ENCODE measurements at regions not wholly inside any gene's neighbourhood (a gene's known extent, or its start where the extent isn't known, plus 50 kb on each side); places are given as distances from the start of the nearest gene placed in this dataset.

- no peak for ATAC-seq
- TF ChIP-seq ZNF565 (CRISPR knock-in tag; conservative IDR thresholded peaks at IDR 0.05; ENCODE audit: low read depth) (no peak), ZFP3 (CRISPR knock-in tag; IDR thresholded peaks at IDR 0.05) (no peak), PPARA (CRISPR knock-in tag; IDR thresholded peaks at IDR 0.05; ENCODE audit: borderline replicate concordance) (no peak), PATZ1 (CRISPR knock-in tag; IDR thresholded peaks at IDR 0.05; ENCODE audit: borderline replicate concordance) (no peak), OSR1 (CRISPR knock-in tag; IDR thresholded peaks at IDR 0.05) (no peak), BACH2 (CRISPR knock-in tag; IDR thresholded peaks at IDR 0.05; ENCODE audit: borderline replicate concordance) (no peak), TCF4 (CRISPR knock-in tag; IDR thresholded peaks at IDR 0.05; ENCODE audit: borderline replicate concordance) (no peak)
Measured at GRCh38 chr12:115412831-115413230, 728.9 kb upstream of the TBX3 start.

DNA sequence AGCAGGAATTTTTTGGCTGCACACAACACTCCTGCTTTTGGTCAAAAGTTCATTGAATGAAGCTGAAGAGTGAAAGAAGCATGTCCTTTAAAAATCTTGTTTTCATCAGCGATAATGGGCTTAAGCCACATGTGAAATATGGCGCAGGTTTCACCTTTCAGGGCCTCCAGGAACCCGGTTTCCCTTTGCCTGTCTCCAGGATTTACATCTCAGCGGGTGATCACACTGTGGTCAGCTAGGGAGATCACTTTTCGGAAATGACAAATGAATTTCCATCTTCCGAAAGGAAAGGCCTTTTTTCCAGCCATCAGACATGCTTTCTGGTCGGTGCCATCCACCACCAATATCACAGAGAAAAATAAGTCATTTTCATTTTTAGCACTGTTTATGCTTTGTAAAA is 727.1 kb upstream of the TBX3 start:
- no peak for ATAC-seq
- TF ChIP-seq ZFP30 (CRISPR knock-in tag; IDR thresholded peaks at IDR 0.05) (no peak), GLIS3 (CRISPR knock-in tag; IDR thresholded peaks at IDR 0.05) (no peak), ZNF8 (CRISPR knock-in tag; IDR thresholded peaks at IDR 0.05) (no peak), ARNTL (CRISPR knock-in tag; IDR thresholded peaks at IDR 0.05; ENCODE audit: borderline replicate concordance, low read depth) (no peak), ZNF70 (CRISPR knock-in tag; IDR thresholded peaks at IDR 0.05) (no peak), CSDC2 (CRISPR knock-in tag; IDR thresholded peaks at IDR 0.05) (no peak), POU6F1 (CRISPR knock-in tag; IDR thresholded peaks at IDR 0.05; ENCODE audit: borderline replicate concordance, low read depth) (no peak)

DNA sequence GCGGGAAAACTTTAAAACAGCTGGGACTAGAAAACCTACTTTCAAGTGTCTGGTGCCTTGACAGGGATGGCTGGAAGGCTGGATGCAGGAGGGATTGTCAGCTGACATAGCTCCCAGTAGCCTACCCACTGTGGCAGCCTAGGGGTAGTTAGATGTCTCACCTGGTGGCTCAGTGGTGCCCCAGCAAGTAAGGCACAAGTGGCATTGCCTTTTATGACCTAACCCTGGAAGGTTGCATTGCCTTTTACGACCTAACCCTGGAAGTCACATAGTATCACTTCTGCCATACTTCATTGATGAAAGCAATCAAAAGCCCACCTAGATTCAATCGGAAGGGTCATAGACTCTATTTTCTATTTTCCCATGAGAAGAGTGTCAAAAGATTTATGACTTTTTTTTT is 724.7 kb upstream of the TBX3 start:
- no peak for TF ChIP-seq ZC3H10 (CRISPR knock-in tag; IDR thresholded peaks at IDR 0.05)
- TF ChIP-seq BACH2 (CRISPR knock-in tag; IDR thresholded peaks at IDR 0.05; ENCODE audit: borderline replicate concordance): no peak
- TF ChIP-seq ZNF565 (CRISPR knock-in tag; conservative IDR thresholded peaks at IDR 0.05; ENCODE audit: low read depth): no peak
- TF ChIP-seq PPARA (CRISPR knock-in tag; IDR thresholded peaks at IDR 0.05; ENCODE audit: borderline replicate concordance): no peak
- TF ChIP-seq ESRRG (CRISPR knock-in tag; IDR thresholded peaks at IDR 0.05): no peak
- TF ChIP-seq ZFP30 (CRISPR knock-in tag; IDR thresholded peaks at IDR 0.05): no peak
- no peak for TF ChIP-seq ZFP3 (CRISPR knock-in tag; IDR thresholded peaks at IDR 0.05)
- TF ChIP-seq ZNF70 (CRISPR knock-in tag; IDR thresholded peaks at IDR 0.05): no peak
- no peak for TF ChIP-seq SNAI2 (CRISPR knock-in tag; IDR thresholded peaks at IDR 0.05)
- TF ChIP-seq TOX (CRISPR knock-in tag; IDR thresholded peaks at IDR 0.05; ENCODE audit: borderline replicate concordance): no peak
- TF ChIP-seq CSDC2 (CRISPR knock-in tag; IDR thresholded peaks at IDR 0.05): no peak
- TF ChIP-seq CREB5 (CRISPR knock-in tag; IDR thresholded peaks at IDR 0.05; ENCODE audit: low read depth): no peak
- TF ChIP-seq OSR1 (CRISPR knock-in tag; IDR thresholded peaks at IDR 0.05): no peak
- TF ChIP-seq TCF4 (CRISPR knock-in tag; IDR thresholded peaks at IDR 0.05; ENCODE audit: borderline replicate concordance): no peak
- TF ChIP-seq, protein P1, sequence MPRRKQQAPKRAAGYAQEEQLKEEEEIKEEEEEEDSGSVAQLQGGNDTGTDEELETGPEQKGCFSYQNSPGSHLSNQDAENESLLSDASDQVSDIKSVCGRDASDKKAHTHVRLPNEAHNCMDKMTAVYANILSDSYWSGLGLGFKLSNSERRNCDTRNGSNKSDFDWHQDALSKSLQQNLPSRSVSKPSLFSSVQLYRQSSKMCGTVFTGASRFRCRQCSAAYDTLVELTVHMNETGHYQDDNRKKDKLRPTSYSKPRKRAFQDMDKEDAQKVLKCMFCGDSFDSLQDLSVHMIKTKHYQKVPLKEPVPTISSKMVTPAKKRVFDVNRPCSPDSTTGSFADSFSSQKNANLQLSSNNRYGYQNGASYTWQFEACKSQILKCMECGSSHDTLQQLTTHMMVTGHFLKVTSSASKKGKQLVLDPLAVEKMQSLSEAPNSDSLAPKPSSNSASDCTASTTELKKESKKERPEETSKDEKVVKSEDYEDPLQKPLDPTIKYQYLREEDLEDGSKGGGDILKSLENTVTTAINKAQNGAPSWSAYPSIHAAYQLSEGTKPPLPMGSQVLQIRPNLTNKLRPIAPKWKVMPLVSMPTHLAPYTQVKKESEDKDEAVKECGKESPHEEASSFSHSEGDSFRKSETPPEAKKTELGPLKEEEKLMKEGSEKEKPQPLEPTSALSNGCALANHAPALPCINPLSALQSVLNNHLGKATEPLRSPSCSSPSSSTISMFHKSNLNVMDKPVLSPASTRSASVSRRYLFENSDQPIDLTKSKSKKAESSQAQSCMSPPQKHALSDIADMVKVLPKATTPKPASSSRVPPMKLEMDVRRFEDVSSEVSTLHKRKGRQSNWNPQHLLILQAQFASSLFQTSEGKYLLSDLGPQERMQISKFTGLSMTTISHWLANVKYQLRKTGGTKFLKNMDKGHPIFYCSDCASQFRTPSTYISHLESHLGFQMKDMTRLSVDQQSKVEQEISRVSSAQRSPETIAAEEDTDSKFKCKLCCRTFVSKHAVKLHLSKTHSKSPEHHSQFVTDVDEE (CRISPR knock-in tag; IDR thresholded peaks at IDR 0.05): no peak
- no peak for TF ChIP-seq GLIS3 (CRISPR knock-in tag; IDR thresholded peaks at IDR 0.05)
- TF ChIP-seq PATZ1 (CRISPR knock-in tag; IDR thresholded peaks at IDR 0.05; ENCODE audit: borderline replicate concordance): no peak
- no peak for ATAC-seq
